ENCODE measurements at regions not wholly inside any gene's neighbourhood (a gene's known extent, or its start where the extent isn't known, plus 50 kb on each side); places are given as distances from the start of the nearest gene placed in this dataset.

DNA sequence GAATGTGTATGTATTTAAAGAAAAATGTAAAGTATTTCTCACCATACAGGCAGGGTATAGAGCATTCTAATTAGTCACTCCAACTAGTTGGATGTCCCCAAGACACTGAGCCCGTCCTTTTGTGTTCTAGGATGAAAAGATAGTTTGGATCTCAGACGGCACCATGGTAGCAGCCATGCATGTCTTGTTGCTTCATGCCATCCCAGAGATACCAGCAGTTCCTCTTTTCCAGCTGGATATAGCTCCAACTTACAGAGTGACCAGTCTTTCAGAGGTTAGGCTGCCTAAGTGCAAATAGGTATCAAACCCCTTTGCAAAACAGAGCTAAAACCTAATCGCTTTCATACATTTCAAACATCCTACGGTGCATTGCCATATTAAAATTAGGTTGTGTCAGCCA lies 275.3 kb downstream of the MTX2 start:
- Mint-ChIP-seq H3K36me3 (no peaks in the 10 kb centered on the region), H3K27ac (no peak overlapping the region), H3K4me1 (no peaks in the 10 kb centered on the region), H3K4me3 (no peak overlapping the region), H3K9me3 (no peaks in the 10 kb centered on the region), H3K27me3 (peaks cover 10 to 18% of the 10 kb centered on the region in 2 donors)
- DNase-seq: no peak
- no peak for ATAC-seq (replicated peaks)

DNA sequence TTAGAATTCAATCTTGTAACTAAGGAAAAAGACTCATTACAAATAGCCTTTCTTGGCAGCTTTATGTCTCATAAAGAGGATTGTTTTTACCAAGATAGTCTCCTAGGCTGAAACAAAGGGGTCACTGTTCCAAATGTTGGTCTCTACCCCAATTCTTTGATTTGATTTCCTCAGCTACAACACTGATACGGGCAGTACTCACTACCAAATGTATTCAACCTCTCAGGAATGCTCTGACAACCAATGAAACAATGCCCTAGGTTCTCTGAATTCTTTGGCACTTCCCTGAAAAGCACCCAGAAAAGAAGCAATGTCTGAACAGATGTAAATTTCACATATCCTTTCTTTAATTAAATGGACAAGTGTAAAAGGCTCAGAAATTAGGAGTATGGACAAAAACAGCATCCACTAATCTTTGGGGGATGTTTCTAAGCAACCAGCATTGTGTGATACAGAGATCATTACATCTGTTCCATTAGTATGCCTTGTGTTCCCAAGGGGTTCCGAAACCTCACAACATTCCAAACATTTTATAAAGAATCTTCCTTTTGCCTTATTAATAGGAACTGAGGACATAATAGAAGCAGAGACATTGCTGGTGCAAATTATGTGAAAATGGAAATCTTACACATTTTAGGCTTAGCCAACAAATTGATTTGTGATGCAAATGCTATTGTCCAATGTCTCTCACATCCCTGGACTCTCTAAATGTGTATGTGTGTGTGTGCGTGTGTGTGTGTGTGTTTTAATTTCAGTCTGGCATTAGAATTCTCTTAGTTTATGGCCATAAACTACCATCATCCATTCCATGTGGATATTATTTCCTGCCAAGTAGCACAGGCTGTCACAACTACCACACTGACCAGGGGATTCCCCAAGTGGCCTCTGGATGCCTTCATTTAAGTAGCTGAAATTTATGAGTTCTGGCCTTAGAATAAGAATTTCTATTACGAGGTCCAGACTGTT lies 276.0 kb downstream of the MTX2 start:
- Mint-ChIP-seq H3K9me3 (no peaks in the 10 kb centered on the region), H3K27me3 (peaks cover 10 to 18% of the 10 kb centered on the region in 2 donors), H3K4me1 (no peaks in the 10 kb centered on the region), H3K4me3 (no peak overlapping the region), H3K36me3 (no peaks in the 10 kb centered on the region), H3K27ac (no peak overlapping the region)
- DNase-seq (no peak), ATAC-seq (replicated peaks) (no peak)

DNA sequence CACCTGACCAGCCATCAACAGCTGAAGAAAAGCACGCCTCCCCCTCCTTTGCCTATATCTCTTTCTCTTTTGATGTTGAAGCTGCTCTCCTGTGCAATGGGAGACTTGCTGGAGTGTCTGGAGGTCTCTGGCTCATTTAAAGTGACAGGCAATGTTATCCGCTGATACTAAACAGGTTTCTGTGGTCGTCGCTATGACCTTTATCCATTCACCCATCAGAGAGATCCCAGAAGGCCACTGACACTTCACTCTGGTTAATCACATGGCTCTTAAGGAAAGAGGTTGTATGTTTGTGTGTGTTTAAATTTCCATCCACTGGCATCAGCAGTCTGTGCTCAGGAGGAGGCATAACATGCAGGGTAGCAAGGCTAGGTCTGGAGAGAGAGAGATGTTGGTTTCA lies 277.3 kb downstream of the MTX2 start:
- no peak overlapping the region for H3K27ac Mint-ChIP-seq
- ATAC-seq (replicated peaks): no peak
- peaks cover 10 to 18% of the 10 kb centered on the region in 2 donors for H3K27me3 Mint-ChIP-seq
- H3K4me3 Mint-ChIP-seq: no peak overlapping the region
- no peaks in the 10 kb centered on the region for H3K9me3 Mint-ChIP-seq
- H3K4me1 Mint-ChIP-seq: no peaks in the 10 kb centered on the region
- no peaks in the 10 kb centered on the region for H3K36me3 Mint-ChIP-seq
- DNase-seq: no peak

DNA sequence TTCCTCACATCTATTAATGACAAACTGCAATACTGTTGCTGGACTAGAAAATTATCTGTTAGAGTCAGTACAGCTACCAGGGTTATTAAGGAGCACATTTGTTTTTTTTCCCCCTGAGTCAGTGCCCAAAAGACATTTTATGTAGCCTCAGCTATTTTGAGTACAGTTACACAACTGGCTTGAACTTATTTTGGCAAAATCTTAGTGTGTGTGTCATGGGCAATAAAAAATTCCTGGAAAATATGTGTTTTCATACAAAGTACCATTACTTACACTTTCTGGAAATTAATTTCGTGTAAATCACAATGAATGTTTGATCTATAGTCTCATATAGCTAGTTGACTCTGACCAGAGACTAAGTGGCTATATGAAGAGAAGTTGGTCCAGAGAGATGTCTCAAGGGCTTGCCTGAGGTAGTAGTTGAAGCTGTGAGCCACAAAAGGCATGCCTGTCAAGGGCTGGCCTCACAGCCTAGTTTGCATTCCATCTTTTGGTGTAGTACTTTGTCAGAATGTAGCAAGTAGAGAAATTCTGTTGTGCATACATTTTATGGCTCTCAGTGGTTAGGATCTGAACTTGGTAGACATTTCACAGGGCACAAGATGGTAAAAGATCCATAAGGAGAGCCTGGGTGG lies 283.4 kb downstream of the MTX2 start:
- no peaks in the 10 kb centered on the region for H3K9me3 Mint-ChIP-seq
- H3K27me3 Mint-ChIP-seq: peaks cover 23 to 30% of the 10 kb centered on the region in 2 donors
- H3K4me1 Mint-ChIP-seq: peaks cover 10 to 11% of the 10 kb centered on the region in 2 donors
- H3K36me3 Mint-ChIP-seq: no peaks in the 10 kb centered on the region
- DNase-seq: no peak
- no peak overlapping the region for H3K27ac Mint-ChIP-seq
- no peak for ATAC-seq (replicated peaks)
- no peak overlapping the region for H3K4me3 Mint-ChIP-seq

GRCh38 chr2:176553685-176554100 lies 284.5 kb downstream of the MTX2 start:
- Mint-ChIP-seq H3K4me1 (peaks cover 10 to 11% of the 10 kb centered on the region in 2 donors), H3K4me3 (peak overlapping the region; percentile 72 to 84), H3K9me3 (no peaks in the 10 kb centered on the region), H3K36me3 (no peaks in the 10 kb centered on the region), H3K27ac (peak overlapping the region; percentile 16), H3K27me3 (peaks cover 29 to 33% of the 10 kb centered on the region in 2 donors)
- DNase-seq (peak; percentile 5), ATAC-seq (replicated peaks) (peak; percentile 57 to 65)

DNA sequence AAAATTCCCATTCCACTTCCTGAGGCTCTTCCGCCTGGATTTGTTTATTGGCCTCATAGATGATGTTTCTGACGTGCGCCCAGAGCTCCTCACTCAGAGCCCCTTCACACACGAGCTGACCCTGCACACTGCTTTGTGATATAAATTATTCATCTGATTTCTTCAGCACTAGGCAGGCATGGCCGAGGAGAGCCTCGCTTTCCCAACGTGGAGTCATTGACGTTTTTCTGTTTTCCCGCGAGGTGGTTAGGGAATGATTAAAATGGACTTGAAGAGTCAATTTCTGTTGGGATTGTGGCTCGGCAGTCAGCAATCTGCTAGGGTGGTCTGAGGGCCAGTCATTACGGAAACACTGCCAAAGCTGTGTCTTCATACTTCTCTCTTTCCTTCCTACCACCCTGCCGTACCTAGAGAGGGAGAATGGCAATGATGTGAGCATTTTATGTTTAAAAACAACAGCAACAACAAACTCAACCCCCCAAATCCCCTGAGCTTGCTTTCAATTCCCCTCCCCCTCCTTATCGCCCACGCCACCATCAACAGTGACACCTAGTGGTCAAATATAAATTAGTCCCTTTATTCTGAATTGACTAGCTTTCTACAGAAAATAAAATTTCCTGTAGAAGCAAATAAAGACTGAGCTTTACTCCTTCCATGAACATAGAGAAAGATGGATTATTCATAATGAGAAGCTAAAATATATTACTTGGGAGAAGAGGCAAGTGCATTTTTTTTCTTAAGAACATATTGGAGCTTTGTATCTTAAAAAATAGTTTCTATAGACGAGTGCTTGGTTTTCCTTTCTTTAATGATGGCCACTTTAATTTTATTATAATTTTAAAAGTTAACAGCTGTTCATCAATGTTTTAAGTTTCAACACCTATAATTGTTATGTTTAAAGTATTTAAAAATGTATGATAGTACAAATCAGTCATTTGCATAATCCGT lies 285.1 kb downstream of the MTX2 start:
- DNase-seq (peak; percentile 1), ATAC-seq (replicated peaks) (peak; percentile 42 to 64)
- H3K4me3 Mint-ChIP-seq: peak overlapping the region; percentile 72 to 84
- peaks cover 29 to 37% of the 10 kb centered on the region in 2 donors for H3K27me3 Mint-ChIP-seq
- no peak overlapping the region for H3K27ac Mint-ChIP-seq
- no peaks in the 10 kb centered on the region for H3K36me3 Mint-ChIP-seq
- no peaks in the 10 kb centered on the region for H3K9me3 Mint-ChIP-seq
- H3K4me1 Mint-ChIP-seq: peaks cover 10 to 11% of the 10 kb centered on the region in 2 donors

DNA sequence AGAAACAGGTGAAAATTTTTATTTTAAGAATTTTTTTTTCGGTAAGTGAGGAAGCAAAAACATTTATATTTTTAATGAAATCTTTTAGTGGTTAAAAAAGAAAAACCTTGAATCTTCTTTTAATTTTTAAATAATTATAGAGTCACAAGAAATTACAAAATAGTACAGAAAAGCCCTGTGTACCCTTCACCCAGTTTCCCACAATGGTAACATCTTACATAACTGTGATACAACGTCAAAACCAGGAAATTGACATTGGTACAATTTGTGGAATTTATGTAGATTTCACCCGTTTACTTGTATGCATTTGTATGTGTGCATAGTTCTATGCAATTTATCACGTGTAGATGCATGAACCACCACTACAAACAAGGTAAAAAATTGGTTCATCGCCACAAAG lies 285.9 kb downstream of the MTX2 start:
- Mint-ChIP-seq H3K9me3 (no peaks in the 10 kb centered on the region), H3K4me1 (peaks cover 10 to 11% of the 10 kb centered on the region in 2 donors), H3K27me3 (peaks cover 37 to 40% of the 10 kb centered on the region in 2 donors)

DNA sequence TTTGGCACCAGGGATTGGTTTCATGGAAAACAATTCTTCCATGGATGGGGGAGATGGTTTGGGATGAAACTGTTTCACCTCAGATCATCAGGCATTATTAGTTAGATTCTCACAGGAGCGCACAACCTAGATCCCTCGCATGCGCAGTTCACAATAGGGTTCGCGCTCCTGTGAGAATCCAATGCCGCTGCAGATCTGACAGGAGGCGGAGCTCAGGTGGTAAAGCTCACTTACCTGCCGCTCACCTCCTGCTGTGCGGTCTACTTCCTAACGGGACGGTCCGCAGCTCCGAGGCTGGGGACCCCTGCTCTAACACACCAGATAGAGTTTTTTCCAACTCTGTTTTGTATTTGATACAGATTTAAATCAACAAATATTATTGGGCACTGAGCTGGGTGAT lies 286.5 kb downstream of the MTX2 start:
- Mint-ChIP-seq H3K9me3 (no peaks in the 10 kb centered on the region), H3K27ac (no peak overlapping the region), H3K4me3 (no peak overlapping the region), H3K4me1 (peaks cover 10 to 11% of the 10 kb centered on the region in 2 donors), H3K36me3 (no peaks in the 10 kb centered on the region), H3K27me3 (peaks cover 39 to 40% of the 10 kb centered on the region in 2 donors)
- no peak for ATAC-seq (replicated peaks)
- no peak for DNase-seq

More for the DNA sequence above, 285.9 kb downstream of the MTX2 start:
- H3K27ac Mint-ChIP-seq: no peak overlapping the region
- H3K36me3 Mint-ChIP-seq: no peaks in the 10 kb centered on the region
- DNase-seq (no peak), ATAC-seq (replicated peaks) (no peak)
- no peak overlapping the region for H3K4me3 Mint-ChIP-seq

GRCh38 chr2:176556373-176556772 lies 287.1 kb downstream of the MTX2 start:
- Mint-ChIP-seq H3K9me3 (no peaks in the 10 kb centered on the region), H3K36me3 (no peaks in the 10 kb centered on the region), H3K27me3 (peaks cover 39 to 44% of the 10 kb centered on the region in 2 donors), H3K4me1 (peaks cover 10 to 11% of the 10 kb centered on the region in 2 donors), H3K27ac (no peak overlapping the region), H3K4me3 (no peak overlapping the region)
- no peak for DNase-seq
- ATAC-seq (replicated peaks): no peak

GRCh38 chr2:176557821-176558220 lies 288.6 kb downstream of the MTX2 start:
- peaks cover 37 to 50% of the 10 kb centered on the region in 2 donors for H3K27me3 Mint-ChIP-seq
- ATAC-seq (replicated peaks): no peak

GRCh38 chr2:176558574-176559140 lies 289.4 kb downstream of the MTX2 start:
- Mint-ChIP-seq H3K4me1 (peaks cover 8 to 10% of the 10 kb centered on the region in 2 donors), H3K27me3 (peaks cover 37 to 50% of the 10 kb centered on the region in 2 donors), H3K36me3 (no peaks in the 10 kb centered on the region), H3K4me3 (no peak overlapping the region), H3K9me3 (no peaks in the 10 kb centered on the region), H3K27ac (no peak overlapping the region)
- DNase-seq (no peak), ATAC-seq (replicated peaks) (no peak)

More at GRCh38 chr2:176557821-176558220, 288.6 kb downstream of the MTX2 start:
- Mint-ChIP-seq H3K4me3 (no peak overlapping the region), H3K27ac (no peak overlapping the region), H3K9me3 (no peaks in the 10 kb centered on the region), H3K4me1 (peaks cover 10 to 11% of the 10 kb centered on the region in 2 donors), H3K36me3 (no peaks in the 10 kb centered on the region)
- DNase-seq: no peak

DNA sequence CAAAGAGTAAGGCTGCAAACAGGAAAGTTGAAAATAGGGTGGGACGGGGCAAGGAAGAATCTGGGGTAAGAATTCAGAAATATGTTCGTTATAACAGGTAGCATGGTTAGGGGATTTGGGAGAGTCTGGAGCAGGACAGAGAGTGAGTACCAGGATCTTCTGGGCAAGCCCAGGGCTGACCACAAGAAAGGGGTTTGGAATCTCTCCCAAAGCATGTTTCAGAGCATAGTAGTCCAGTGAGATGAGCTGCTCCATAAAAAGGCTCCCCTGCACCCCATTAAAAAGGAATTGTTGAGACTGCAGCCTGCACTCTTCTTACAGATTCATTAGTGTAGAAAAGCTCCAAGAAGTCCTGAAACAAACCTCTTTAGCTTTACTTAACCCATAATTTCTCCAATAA lies 291.1 kb downstream of the MTX2 start:
- DNase-seq: no peak
- H3K9me3 Mint-ChIP-seq: no peaks in the 10 kb centered on the region
- H3K36me3 Mint-ChIP-seq: no peaks in the 10 kb centered on the region
- no peak overlapping the region for H3K27ac Mint-ChIP-seq
- ATAC-seq (replicated peaks): no peak
- H3K4me1 Mint-ChIP-seq: no peaks in the 10 kb centered on the region
- no peak overlapping the region for H3K4me3 Mint-ChIP-seq
- peaks cover 32 to 44% of the 10 kb centered on the region in 2 donors for H3K27me3 Mint-ChIP-seq

DNA sequence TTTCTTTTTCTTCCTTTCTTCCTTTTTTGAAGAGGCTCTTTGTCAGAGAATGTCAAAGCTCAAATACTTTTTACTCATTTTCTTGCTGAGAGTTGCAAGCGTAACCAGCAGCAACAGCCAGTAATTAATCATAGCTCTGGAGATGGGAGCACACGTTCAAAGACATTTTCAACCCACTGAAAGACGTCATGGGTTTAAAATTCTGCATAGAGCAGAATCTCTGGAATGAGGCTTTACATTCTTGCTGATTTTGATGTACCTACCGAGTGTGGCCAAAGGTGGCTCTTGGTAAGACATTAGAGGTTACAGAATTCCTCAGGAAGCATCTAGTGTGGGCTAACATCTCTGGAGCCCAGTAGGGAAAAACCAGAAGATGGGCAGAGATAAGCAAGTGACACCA lies 292.5 kb downstream of the MTX2 start:
- ATAC-seq (replicated peaks) (no peak), DNase-seq (no peak)
- H3K27ac Mint-ChIP-seq: no peak overlapping the region
- peaks cover 31 to 53% of the 10 kb centered on the region in 2 donors for H3K27me3 Mint-ChIP-seq
- no peaks in the 10 kb centered on the region for H3K36me3 Mint-ChIP-seq
- H3K4me3 Mint-ChIP-seq: no peak overlapping the region
- H3K9me3 Mint-ChIP-seq: no peaks in the 10 kb centered on the region
- no peaks in the 10 kb centered on the region for H3K4me1 Mint-ChIP-seq
